ENCODE measurements at regions not wholly inside any gene's neighbourhood (a gene's known extent, or its start where the extent isn't known, plus 50 kb on each side); places are given as distances from the start of the nearest gene placed in this dataset.

GRCh38 chr14:97444248-97444647, 647.1 kb downstream of the VRK1 start (continued):
- TF ChIP-seq BRD4 (CRISPR knock-in tag; IDR thresholded peaks at IDR 0.05) = no peak
- TF ChIP-seq HDAC6 (IDR thresholded peaks at IDR 0.05; ENCODE audit: low read depth, low read length) = no peak
- TF ChIP-seq HDAC2 (CRISPR knock-in tag; IDR thresholded peaks at IDR 0.05) = no peak
- TF ChIP-seq RFX5 (IDR thresholded peaks at IDR 0.05; ENCODE audit: low read depth, low read length) = no peak
- TF ChIP-seq CBX1 (IDR thresholded peaks at IDR 0.05; ENCODE audit: low read depth) = no peak
- no peak for TF ChIP-seq HNRNPLL (IDR thresholded peaks at IDR 0.05; ENCODE audit: low read depth, low read length, poor library complexity, severe bottlenecking)

GRCh38 chr14:97445367-97445766, 648.2 kb downstream of the VRK1 start:
- Histone ChIP-seq H3K27ac (ENCODE audit: extremely low read length, insufficient read depth, low read length) (no peak overlapping the region), H3K9ac (ENCODE audit: insufficient read depth, low read depth, low read length) (no peak overlapping the region), H3K4me3 (replicated peaks in 1 of 3; ENCODE audit: insufficient read depth in 1 of 3, low read depth in 2 of 3, low read length in 3 of 3) (no peak overlapping the region), H3K9me3 (ENCODE audit: low read length) (peaks cover 65% of the 10 kb centered on the region), H2AFZ (ENCODE audit: low read length) (no peak overlapping the region), H3K4me2 (ENCODE audit: low read depth, low read length) (no peak overlapping the region), H4K20me1 (ENCODE audit: insufficient read depth, low read length) (no peaks in the 10 kb centered on the region), H3K27me3 (ENCODE audit: control insufficient read depth in 1 of 2, insufficient read depth in 2 of 2, low read length in 2 of 2) (no peaks in the 10 kb centered on the region), H3K36me3 (replicated peaks in 1 of 2; ENCODE audit: control insufficient read depth in 1 of 2, insufficient read depth in 2 of 2, low read length in 2 of 2) (no peaks in the 10 kb centered on the region), H3K79me2 (ENCODE audit: insufficient read depth, low read length) (no peaks in the 10 kb centered on the region), H3K4me1 (ENCODE audit: insufficient read depth, low read length) (no peaks in the 10 kb centered on the region)
- in situ Hi-C loops (cut with HindIII; ENCODE audit: extremely low pct_ligation_motif_present, low pct_unique_long_range_greater_than_20kb) (no loop called here), intact Hi-C loops (cut with micrococcal nuclease; ENCODE audit: unreplicated experiment) (no loop called here)
- DNase-seq (ENCODE audit: low spot score) (no peak), ATAC-seq (no peak), FAIRE-seq (no peak)
- 35% methylated on average over 4 of the region's 7 CpGs for WGBS (ENCODE audit: low lambda C conversion rate)
- no TSS peak for BruUV-seq (replicated peaks)
- POLR2A ChIA-PET = no interaction called here
- no peak for TF ChIP-seq RFX5 (IDR thresholded peaks at IDR 0.05; ENCODE audit: low read depth, low read length)
- no peak for TF ChIP-seq ZNF776 (CRISPR knock-in tag; IDR thresholded peaks at IDR 0.05)
- no peak for TF ChIP-seq ZNF503 (CRISPR knock-in tag; IDR thresholded peaks at IDR 0.05)
- TF ChIP-seq ZNF33B (CRISPR knock-in tag; IDR thresholded peaks at IDR 0.05) = no peak
- TF ChIP-seq ZNF3 (CRISPR knock-in tag; IDR thresholded peaks at IDR 0.05) = no peak
- TF ChIP-seq ZNF563 (CRISPR knock-in tag; IDR thresholded peaks at IDR 0.05) = no peak
- TF ChIP-seq, protein P1, sequence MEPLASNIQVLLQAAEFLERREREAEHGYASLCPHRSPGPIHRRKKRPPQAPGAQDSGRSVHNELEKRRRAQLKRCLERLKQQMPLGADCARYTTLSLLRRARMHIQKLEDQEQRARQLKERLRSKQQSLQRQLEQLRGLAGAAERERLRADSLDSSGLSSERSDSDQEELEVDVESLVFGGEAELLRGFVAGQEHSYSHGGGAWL (CRISPR knock-in tag; IDR thresholded peaks at IDR 0.05) = no peak
- CTCF ChIA-PET (ENCODE audit: low intra/inter-chr PET ratio, low total read pairs) = no interaction called here

Data from HepG2 (cell line).